ENCODE measurements at regions not wholly inside any gene's neighbourhood (a gene's known extent, or its start where the extent isn't known, plus 50 kb on each side); places are given as distances from the start of the nearest gene placed in this dataset.

GRCh38 chr3:170716172-170716805 is 130.4 kb upstream of the SLC7A14 start:
- TF ChIP-seq CTCF (IDR thresholded peaks at IDR 0.05) = no peak

- no peak for TF ChIP-seq CTCF (IDR thresholded peaks at IDR 0.05)
These were observed 129.0 kb upstream of the SLC7A14 start for GRCh38 chr3:170714562-170715535.

- TF ChIP-seq CTCF (IDR thresholded peaks at IDR 0.05) = no peak
These were observed 128.2 kb upstream of the SLC7A14 start for GRCh38 chr3:170714122-170714521.

GRCh38 chr3:170713653-170714052 is 127.8 kb upstream of the SLC7A14 start:
- no peak for TF ChIP-seq CTCF (IDR thresholded peaks at IDR 0.05)

GRCh38 chr3:170712798-170713197 is 126.9 kb upstream of the SLC7A14 start:
- TF ChIP-seq CTCF (IDR thresholded peaks at IDR 0.05) = no peak

GRCh38 chr3:170712336-170712735 is 126.5 kb upstream of the SLC7A14 start:
- TF ChIP-seq CTCF (IDR thresholded peaks at IDR 0.05) = no peak

GRCh38 chr3:170711786-170712185 is 125.9 kb upstream of the SLC7A14 start:
- no peak for TF ChIP-seq CTCF (IDR thresholded peaks at IDR 0.05)

Measured in LNCAP (cell line).